Prostate gland (tissue), 2 donors: ENCODE measurements at regions not wholly inside any gene's neighbourhood (a gene's known extent, or its start where the extent isn't known, plus 50 kb on each side); places are given as distances from the start of the nearest gene placed in this dataset.

Experiments used
- DNase-seq: peaks from one replicate; pipeline ENCODE4 v3.0.0-alpha.2; 2019; ENCODE audit warnings: low spot score
- H3K27ac ChIP-seq, 2 donors: fragments of 200-600 bp; sonication (generic); 2 replicates each; pipeline ENCODE4 v1.5.1; 2017 to 2019
- H3K27me3 ChIP-seq: fragments of 200-600 bp; sonication (generic); replicated peaks from 2 replicates; pipeline ENCODE4 v1.5.1; 2019; ENCODE audit not compliant: insufficient read depth
- H3K36me3 ChIP-seq, 2 donors: fragments of 200-600 bp; sonication (generic); 1 replicate in 1 of 2; 2 replicates in 1 of 2; pipeline versions ENCODE4 v1.5.1 to v1.8.1; 2017 to 2019
- H3K4me1 ChIP-seq: fragments of 200-600 bp; sonication (generic); replicated peaks from 2 replicates; pipeline ENCODE4 v1.5.1; 2019
- H3K4me3 ChIP-seq, 2 donors: fragments of 200-600 bp; sonication (generic); 2 replicates each; pipeline ENCODE4 v1.5.1; 2017 to 2019
- H3K9me3 ChIP-seq: fragments of 200-600 bp; sonication (generic); 2 replicates; pipeline ENCODE4 v1.5.1; 2017
- POLR2A ChIP-seq: fragments of 450-650 bp; IDR thresholded peaks from one replicate; pipeline ENCODE4 v1.6.1; 2016; ENCODE audit warnings: antibody characterized with exemption, mild to moderate bottlenecking
- POLR2AphosphoS5 ChIP-seq: sonication (generic); formaldehyde crosslinking; IDR thresholded peaks from one replicate; pipeline ENCODE4 v1.6.1; 2017; ENCODE audit warnings: antibody characterized with exemption
- WGBS: methylation state at CpG from one replicate; pipeline ENCODE4 v1.1.5; 2018; 5-methylcytosine and 5-hydroxymethylcytosine counted together
- intact Hi-C: fragments of 100-400 bp; cut with DNase I; formaldehyde crosslinking; loops from one replicate; pipeline ENCODE4 v1.14.2; 2022
- TF ChIP-seq, protein P1 (sequence below), 4 experiments: fragments of 200-600 bp in 2 of 4; fragments of 450-650 bp in 2 of 4; sonication (generic) in 2 of 4; IDR thresholded peaks; 1 replicate in 3 of 4; 2 replicates in 1 of 4; pipeline ENCODE4 v1.5.1; 2016 to 2019; ENCODE audit warnings: antibody characterized with exemption in 4 of 4, mild to moderate bottlenecking in 2 of 4, moderate library complexity in 2 of 4

DNA sequence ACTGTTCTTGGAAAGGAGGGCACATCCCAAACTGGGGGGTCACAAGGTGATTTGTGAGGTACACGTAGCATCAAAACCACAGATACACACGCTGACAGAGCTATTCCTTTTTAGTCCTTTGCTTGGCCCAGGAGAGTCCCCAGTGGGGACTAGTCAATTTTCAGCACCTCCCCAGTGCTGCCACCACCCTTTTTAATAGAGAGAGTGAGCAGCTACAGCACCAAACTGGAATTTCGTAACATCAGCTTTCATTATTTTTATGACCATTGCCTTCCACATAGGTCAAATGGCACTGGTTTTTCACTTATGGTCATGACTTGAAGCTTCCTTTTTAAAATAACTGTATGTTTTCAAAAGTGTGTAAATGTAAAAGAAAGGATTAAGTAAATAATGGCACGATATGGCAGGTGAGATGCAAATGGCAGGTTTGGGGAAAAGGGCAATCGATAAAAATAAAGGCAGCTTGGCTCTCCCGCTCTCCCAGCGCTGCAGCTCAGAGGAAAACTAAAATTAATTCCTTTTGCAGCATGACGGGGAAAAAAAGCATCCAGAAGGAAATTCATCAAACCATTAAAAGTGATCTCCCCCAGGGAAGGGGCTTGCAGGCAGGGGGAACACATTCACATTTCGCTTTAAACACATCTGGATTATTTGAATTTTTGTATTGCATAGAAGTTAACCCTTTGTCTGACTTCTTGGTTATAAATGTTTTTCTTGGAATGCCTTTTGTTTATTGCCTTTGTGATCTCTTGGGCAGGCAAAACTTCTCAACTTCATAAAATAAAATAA lies 95.2 kb downstream of the ANKRD60 start:
- intact Hi-C loops: loop anchor here (5.0 kb wide), 1 partner anchor 44 kb away; no protein-coding TSS in a partner anchor
- WGBS: 66% methylated on average over 9 of the region's 9 CpGs
- Histone ChIP-seq H3K27ac (peak overlapping the region in 1 of 2 donors; percentile 7), H3K4me1 (peaks cover 3% of the 10 kb centered on the region), H3K36me3 (no peaks in the 10 kb centered on the region), H3K4me3 (no peak overlapping the region), H3K27me3 (no peaks in the 10 kb centered on the region), H3K9me3 (no peaks in the 10 kb centered on the region)
- no peak for DNase-seq
- TF ChIP-seq POLR2A (no peak), POLR2AphosphoS5 (no peak)
- TF ChIP-seq, protein P1, sequence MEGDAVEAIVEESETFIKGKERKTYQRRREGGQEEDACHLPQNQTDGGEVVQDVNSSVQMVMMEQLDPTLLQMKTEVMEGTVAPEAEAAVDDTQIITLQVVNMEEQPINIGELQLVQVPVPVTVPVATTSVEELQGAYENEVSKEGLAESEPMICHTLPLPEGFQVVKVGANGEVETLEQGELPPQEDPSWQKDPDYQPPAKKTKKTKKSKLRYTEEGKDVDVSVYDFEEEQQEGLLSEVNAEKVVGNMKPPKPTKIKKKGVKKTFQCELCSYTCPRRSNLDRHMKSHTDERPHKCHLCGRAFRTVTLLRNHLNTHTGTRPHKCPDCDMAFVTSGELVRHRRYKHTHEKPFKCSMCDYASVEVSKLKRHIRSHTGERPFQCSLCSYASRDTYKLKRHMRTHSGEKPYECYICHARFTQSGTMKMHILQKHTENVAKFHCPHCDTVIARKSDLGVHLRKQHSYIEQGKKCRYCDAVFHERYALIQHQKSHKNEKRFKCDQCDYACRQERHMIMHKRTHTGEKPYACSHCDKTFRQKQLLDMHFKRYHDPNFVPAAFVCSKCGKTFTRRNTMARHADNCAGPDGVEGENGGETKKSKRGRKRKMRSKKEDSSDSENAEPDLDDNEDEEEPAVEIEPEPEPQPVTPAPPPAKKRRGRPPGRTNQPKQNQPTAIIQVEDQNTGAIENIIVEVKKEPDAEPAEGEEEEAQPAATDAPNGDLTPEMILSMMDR (IDR thresholded peaks at IDR 0.05): no peak

DNA sequence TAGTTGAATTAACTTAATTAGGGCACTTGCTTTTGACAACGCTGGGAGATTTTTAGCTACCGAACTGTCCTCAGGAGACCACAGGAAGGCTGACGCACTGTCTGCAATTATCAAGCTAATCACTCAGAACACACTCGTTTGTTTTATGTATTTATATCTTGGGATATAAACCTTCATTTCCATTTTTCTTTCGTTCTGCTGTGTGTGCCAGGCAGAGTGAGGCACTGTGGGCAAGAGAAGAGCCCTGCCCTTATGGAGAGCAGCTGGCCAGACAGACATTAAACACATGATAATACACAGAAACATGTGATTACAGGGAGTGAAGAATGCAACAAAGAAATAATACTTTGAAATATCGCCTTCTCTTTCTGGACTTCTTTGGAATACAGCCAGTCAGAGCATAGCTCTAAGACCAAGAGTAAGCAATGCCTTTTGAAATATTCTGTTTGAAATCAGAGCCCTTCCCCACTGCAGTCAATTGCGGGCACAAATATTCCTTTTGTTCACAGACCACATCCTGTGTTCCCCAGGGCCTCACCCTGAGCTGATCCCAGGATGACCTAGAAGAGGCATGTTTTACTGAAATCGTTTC lies 96.8 kb downstream of the ANKRD60 start:
- TF ChIP-seq, protein P1 (IDR thresholded peaks at IDR 0.05): no peak
- TF ChIP-seq POLR2A: no peak
- peak; percentile 23 for TF ChIP-seq POLR2AphosphoS5
- no peak overlapping the region for H3K4me3 ChIP-seq
- peaks cover 3% of the 10 kb centered on the region for H3K4me1 ChIP-seq
- DNase-seq: no peak
- no peaks in the 10 kb centered on the region for H3K27me3 ChIP-seq
- H3K27ac ChIP-seq: peak overlapping the region; percentile 65 to 68
- no peaks in the 10 kb centered on the region for H3K36me3 ChIP-seq
- WGBS: 13% methylated on average over 8 of the region's 8 CpGs
- H3K9me3 ChIP-seq: no peaks in the 10 kb centered on the region
- intact Hi-C loops: loop anchor here (5.0 kb wide), 1 partner anchor 46 kb away; no protein-coding TSS in a partner anchor

DNA sequence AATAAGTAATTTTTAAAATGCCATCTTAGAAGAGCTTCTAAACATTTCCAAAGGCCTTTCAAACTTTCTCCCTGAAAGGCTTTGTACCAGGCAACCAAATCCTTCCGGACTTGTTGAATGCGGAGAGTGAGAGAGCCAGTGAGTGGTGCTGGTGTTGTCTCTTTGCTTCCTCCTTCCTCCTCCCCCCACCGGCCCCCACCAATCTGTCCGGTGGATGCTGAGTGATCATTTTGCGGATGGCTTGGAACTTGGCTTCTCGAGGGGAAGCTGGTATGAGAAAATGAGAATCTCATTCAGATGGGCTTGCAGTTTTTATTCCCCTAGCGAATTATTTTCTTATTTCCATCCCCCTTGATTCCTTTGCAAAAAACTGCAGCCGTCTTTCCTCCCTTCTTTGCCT lies 97.3 kb downstream of the ANKRD60 start:
- TF ChIP-seq POLR2A (no peak), POLR2AphosphoS5 (no peak)
- TF ChIP-seq, protein P1 (IDR thresholded peaks at IDR 0.05): no peak
- Histone ChIP-seq H3K4me1 (peaks cover 3% of the 10 kb centered on the region), H3K4me3 (no peak overlapping the region), H3K27me3 (no peaks in the 10 kb centered on the region), H3K9me3 (no peaks in the 10 kb centered on the region), H3K27ac (peak overlapping the region; percentile 65 to 68), H3K36me3 (no peaks in the 10 kb centered on the region)
- no peak for DNase-seq
- intact Hi-C loops: loop anchor here (5.0 kb wide), 1 partner anchor 46 kb away; no protein-coding TSS in a partner anchor
- WGBS: 31% methylated on average over 8 of the region's 8 CpGs

DNA sequence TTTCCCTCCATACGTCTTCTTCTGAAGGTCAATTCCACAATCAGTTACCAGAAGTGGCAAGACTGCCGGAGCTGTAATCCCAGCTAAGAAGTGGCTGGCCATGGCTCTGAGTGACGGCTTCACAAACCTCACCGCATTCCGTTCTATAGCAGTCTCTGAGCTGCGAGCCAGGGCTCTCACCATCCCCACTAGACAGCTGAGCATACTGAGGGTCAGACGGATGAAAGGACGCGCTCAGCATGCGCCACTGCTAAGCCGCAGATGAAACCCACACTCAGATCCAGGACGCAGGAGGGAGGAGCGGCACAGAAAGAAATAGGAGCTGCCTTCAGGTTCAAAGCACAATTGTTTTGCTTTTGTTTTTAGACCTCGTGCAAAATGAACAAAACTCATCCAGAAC lies 97.9 kb downstream of the ANKRD60 start:
- Histone ChIP-seq H3K9me3 (no peaks in the 10 kb centered on the region), H3K4me3 (no peak overlapping the region), H3K27me3 (no peaks in the 10 kb centered on the region), H3K4me1 (peaks cover under 1% of the 10 kb centered on the region), H3K27ac (peak overlapping the region; percentile 65 to 68), H3K36me3 (no peaks in the 10 kb centered on the region)
- 78% methylated on average over 14 of the region's 14 CpGs for WGBS
- intact Hi-C loops: loop anchor here (5.0 kb wide), 1 partner anchor 47 kb away; no protein-coding TSS in a partner anchor
- no peak for DNase-seq
- TF ChIP-seq, protein P1 (IDR thresholded peaks at IDR 0.05): no peak
- TF ChIP-seq POLR2A: no peak
- TF ChIP-seq POLR2AphosphoS5: no peak
